AG04450 (cell line): ENCODE measurements at regions not wholly inside any gene's neighbourhood (a gene's known extent, or its start where the extent isn't known, plus 50 kb on each side); places are given as distances from the start of the nearest gene placed in this dataset.
"Not testable (repeated sequence)": the region's sequence is repeated elsewhere in the genome, so short reads cannot be mapped to it uniquely, and the experiment has no call there.

Source experiments
- CTCF ChIA-PET: fragments of 300-600, 350-600 bp; formaldehyde crosslinking; extraction: SDS; loops from one replicate; lab custom pipeline; 2022; ENCODE audit warnings: antibody characterized with exemption, inconsistent platforms; lab: Charles Lee
- POLR2A ChIA-PET: fragments of 350-600 bp; formaldehyde crosslinking; extraction: SDS; loops from one replicate; lab custom pipeline; 2021; ENCODE audit warnings: antibody characterized with exemption, inconsistent platforms; lab: Yijun Ruan, JAX
- DNase-seq: peaks from one replicate; pipeline ENCODE4 v3.0.0-alpha.2; 2011; ENCODE audit warnings: low read depth, low spot score
- H3K27ac ChIP-seq: one replicate; pipeline ENCODE4 v1.5.1; 2012; ENCODE audit warnings: low read depth, low read length, control low read depth
- H3K27me3 ChIP-seq: one replicate; pipeline ENCODE4 v1.6.0; 2012; ENCODE audit warnings: low read length; ENCODE audit not compliant: control insufficient read depth, insufficient read depth
- H3K4me3 ChIP-seq: 2 replicates; pipeline ENCODE4 v1.5.1; 2011; ENCODE audit warnings: mild to moderate bottlenecking, low read depth, low read length, control low read depth
- H3K9me3 ChIP-seq: 2 replicates; pipeline ENCODE4 v1.5.1; 2012; ENCODE audit warnings: low read length; ENCODE audit not compliant: control insufficient read depth, insufficient read depth
- TF ChIP-seq, protein P1 (sequence below): IDR thresholded peaks from 2 replicates; pipeline ENCODE4 v1.5.1; 2011; ENCODE audit warnings: low read depth, low read length, control low read depth, inconsistent platforms

DNA sequence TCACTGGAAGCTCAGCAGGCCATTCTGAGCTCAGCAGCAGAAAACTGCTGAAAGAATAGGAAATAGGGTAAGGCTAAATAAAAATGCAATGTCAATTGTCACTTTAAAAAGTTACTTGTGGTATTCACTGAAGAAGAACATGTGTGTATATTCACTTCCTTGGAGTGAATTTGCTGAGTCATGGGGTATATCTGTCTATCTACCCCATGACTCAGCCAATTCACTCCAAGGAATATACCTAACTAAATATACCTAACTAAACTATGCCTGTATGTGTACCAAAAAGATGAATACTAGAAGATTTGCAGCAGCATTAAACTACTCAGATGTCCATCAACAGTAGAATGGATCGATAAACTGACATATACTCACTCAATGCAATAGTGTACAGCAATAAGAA lies 69.5 kb upstream of the KCNAB1 start:
- Histone ChIP-seq H3K4me3 (no peak overlapping the region), H3K27ac (no peak overlapping the region), H3K9me3 (peaks cover 5% of the 10 kb centered on the region), H3K27me3 (no peaks in the 10 kb centered on the region)
- CTCF ChIA-PET = no interaction called here
- TF ChIP-seq, protein P1, sequence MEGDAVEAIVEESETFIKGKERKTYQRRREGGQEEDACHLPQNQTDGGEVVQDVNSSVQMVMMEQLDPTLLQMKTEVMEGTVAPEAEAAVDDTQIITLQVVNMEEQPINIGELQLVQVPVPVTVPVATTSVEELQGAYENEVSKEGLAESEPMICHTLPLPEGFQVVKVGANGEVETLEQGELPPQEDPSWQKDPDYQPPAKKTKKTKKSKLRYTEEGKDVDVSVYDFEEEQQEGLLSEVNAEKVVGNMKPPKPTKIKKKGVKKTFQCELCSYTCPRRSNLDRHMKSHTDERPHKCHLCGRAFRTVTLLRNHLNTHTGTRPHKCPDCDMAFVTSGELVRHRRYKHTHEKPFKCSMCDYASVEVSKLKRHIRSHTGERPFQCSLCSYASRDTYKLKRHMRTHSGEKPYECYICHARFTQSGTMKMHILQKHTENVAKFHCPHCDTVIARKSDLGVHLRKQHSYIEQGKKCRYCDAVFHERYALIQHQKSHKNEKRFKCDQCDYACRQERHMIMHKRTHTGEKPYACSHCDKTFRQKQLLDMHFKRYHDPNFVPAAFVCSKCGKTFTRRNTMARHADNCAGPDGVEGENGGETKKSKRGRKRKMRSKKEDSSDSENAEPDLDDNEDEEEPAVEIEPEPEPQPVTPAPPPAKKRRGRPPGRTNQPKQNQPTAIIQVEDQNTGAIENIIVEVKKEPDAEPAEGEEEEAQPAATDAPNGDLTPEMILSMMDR = no peak
- DNase-seq = no peak
- POLR2A ChIA-PET = no interaction called here

DNA sequence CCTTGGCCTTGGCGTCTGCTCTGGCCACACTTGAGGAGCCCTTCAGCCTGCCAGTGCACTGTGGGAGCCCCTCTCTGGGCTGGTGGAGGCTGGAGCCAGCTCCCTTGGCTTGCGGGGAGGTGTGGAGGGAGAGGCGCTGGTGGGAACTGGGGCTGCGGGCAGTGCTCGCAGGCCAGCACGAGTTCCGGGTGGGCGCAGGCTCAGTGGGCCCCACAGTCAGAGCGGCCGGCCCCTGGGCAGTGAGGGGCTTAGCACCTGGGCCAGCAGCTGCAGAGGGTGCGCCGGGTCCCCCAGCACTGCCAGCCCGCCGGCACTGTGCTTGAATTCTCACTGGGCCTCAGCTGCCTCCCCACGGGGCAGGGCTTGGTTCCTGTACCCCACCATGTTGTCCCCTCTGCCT lies 68.7 kb upstream of the KCNAB1 start:
- Histone ChIP-seq H3K27ac (no peak overlapping the region), H3K4me3 (no peak overlapping the region), H3K27me3 (no peaks in the 10 kb centered on the region), H3K9me3 (peaks cover 5% of the 10 kb centered on the region)
- ChIA-PET CTCF (no interaction called here), POLR2A (no interaction called here)
- TF ChIP-seq, protein P1 = no peak
- no peak for DNase-seq

DNA sequence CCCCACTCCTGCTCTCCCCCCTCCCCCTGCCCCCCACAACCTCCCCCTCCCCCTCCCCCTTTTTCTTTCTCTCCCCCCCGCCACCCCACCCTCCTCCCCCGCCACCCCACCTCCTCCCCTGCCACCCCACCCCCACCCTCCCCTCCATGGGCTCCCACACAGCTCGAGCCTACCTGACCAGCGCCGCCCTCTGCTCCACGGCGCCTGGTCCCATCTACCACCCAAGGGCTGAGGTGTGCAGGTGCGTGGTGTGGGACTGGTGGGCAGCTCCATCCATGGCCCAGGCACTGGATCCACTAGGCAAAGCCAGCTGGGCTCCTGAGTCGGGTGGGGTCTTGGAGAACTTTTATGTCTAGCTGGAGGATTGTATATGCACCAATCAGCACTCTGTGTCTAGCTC lies 68.3 kb upstream of the KCNAB1 start:
- Histone ChIP-seq H3K9me3 (peaks cover 5% of the 10 kb centered on the region), H3K4me3 (no peak overlapping the region), H3K27ac (no peak overlapping the region), H3K27me3 (no peaks in the 10 kb centered on the region)
- ChIA-PET POLR2A (no interaction called here), CTCF (no interaction called here)
- TF ChIP-seq, protein P1 = no peak
- no peak for DNase-seq

DNA sequence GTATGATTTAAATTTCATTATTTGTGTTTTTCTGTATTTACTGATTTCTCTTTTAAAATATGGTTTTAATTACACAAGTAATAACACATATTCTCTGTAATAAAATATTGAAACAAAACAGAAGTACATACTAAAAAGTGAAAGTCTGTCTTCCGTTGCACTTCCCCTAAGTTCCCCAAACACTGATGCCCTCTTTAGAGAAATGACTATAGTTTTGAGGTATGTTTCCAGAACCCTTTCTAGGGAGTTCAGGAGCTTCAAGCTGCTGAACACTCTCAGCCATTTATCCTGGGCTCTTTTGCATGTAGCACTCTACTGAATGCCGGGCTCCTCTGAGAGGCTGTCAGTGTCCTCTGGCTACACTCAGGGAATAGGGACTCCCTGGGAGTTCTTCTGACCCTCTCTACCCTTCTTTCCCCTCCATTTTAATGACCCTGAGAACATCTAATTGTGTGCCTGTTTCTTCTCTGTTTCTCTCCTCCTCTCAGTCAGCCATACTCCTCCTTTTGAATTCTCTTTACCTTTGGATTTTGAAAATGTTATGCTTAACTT lies 60.4 kb upstream of the KCNAB1 start:
- ChIA-PET CTCF (no interaction called here), POLR2A (no interaction called here)
- DNase-seq = no peak
- no peaks in the 10 kb centered on the region for H3K9me3 ChIP-seq
- no peak overlapping the region for H3K27ac ChIP-seq
- no peak overlapping the region for H3K4me3 ChIP-seq
- TF ChIP-seq, protein P1 = no peak
- peaks cover 2% of the 10 kb centered on the region for H3K27me3 ChIP-seq

DNA sequence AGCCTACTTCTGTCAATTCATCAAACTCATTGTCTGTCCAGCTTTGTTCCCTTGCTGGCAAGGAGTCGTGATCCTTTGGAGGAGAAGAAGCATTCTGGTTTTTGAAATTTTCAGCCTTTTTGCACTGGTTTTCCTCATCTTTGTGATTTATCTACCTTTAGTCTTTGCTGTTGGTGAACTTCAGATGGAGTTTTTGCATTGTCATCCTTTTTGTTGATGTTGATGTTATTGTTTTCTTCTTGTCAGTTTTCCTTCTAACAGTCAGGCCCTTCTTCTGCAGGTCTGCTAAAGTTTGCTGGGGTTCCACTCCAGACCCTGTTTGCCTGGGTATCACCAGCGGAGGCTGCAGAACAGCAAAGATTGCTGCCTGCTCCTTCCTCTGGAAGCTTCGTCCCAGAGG lies 52.2 kb upstream of the KCNAB1 start:
- H3K4me3 ChIP-seq, POLR2A ChIA-PET, H3K27ac ChIP-seq, H3K9me3 ChIP-seq, DNase-seq, H3K27me3 ChIP-seq: not testable (repeated sequence)
- CTCF ChIA-PET = interaction anchor here (0.6 kb wide), 1 partner anchor 24 kb away, joined by 5 read pairs; no protein-coding TSS in a partner anchor

DNA sequence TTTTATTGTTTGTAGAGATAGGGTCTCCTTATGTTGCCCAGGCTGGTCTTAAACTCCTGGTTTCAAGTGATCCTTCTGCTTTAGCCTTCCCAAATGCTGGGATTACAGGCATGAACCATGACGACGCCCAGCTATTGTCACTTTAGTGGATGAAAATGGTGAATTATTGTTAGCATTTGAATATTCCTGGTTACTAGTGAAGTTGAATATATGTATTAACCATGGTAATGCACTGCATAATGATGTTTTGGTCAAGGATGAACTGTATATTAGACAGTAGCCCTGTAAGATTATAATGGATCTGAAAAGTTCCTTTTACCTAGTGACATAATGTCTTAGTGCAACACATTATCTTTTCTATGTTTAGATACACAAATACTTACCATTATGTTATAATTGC lies 50.4 kb upstream of the KCNAB1 start:
- POLR2A ChIA-PET = no interaction called here
- DNase-seq = no peak

More for the DNA sequence above, 50.4 kb upstream of the KCNAB1 start:
- TF ChIP-seq, protein P1 = no peak
- Histone ChIP-seq H3K4me3 (no peak overlapping the region), H3K27me3 (no peaks in the 10 kb centered on the region), H3K9me3 (no peaks in the 10 kb centered on the region; the same call in 1 of the 2 replicates), H3K27ac (no peak overlapping the region)
- CTCF ChIA-PET = no interaction called here
